GM11168 (cell line): ENCODE measurements at regions not wholly inside any gene's neighbourhood (a gene's known extent, or its start where the extent isn't known, plus 50 kb on each side); places are given as distances from the start of the nearest gene placed in this dataset.

Source experiments
- in situ Hi-C: fragments of 300-500 bp; cut with MboI; formaldehyde crosslinking; loops from one replicate; pipeline ENCODE4 v1.12.0; 2022; ENCODE audit warnings: low sequenced_read_pairs; ENCODE audit not compliant: unreplicated experiment

DNA sequence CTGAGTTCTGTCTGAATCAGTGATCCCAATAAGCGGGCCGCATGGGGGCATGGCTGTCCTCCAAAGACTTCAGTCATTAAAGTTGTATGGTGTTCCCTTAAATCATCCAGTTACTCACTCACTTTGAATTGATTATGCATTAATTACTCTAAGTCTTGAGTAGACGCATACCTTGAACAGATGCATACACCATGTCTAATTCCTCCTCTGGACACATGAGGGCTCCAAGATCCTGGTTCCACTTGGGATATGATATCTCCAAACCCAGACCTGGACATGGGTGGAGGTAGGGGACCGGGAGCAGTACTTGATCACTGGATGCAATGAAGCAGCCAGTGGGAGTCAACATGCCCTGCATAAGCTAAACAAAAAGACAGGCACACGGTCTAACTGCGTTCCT, 204.5 kb downstream of the FNDC1 start:
- in situ Hi-C loops = no loop called here

DNA sequence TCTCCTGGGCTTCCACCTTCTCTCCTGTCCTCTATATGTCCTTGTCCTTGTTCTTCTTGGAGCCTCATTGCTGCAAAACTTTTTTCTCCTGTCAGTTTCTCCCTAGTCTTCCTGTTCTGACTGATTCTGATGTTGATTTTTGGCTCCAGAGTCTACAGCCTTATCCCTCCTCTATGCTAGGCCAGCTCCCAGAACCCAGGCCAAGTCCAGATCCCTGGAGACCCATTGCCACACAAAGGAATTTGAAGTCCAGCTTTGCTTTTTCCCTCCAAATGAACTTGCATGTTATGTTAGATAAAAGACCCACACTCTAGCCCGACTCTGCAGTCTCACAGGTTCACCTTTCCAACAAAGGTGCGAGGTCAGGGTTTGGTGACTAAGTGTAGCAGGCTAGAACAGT, 203.1 kb downstream of the FNDC1 start:
- in situ Hi-C loops = no loop called here

DNA sequence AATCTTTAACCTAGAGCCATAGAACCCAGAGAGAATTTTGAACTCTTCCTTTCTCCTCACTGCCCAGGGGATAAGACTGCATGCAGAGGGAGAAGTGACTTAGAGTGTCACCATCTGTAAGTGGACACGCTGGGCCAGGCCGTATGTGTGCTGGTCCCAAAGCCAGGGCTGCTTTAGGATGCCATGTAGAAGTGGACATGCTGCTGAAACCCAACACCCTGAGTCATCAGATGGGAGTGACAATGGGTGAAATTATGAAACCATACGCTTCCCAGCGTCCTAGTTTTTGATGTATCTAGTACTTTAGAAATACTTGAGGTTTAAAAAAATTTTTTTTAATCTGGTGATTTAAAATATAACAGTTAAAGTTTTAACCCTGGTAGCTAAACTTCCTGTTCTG, 191.1 kb downstream of the FNDC1 start:
- in situ Hi-C loops = no loop called here

DNA sequence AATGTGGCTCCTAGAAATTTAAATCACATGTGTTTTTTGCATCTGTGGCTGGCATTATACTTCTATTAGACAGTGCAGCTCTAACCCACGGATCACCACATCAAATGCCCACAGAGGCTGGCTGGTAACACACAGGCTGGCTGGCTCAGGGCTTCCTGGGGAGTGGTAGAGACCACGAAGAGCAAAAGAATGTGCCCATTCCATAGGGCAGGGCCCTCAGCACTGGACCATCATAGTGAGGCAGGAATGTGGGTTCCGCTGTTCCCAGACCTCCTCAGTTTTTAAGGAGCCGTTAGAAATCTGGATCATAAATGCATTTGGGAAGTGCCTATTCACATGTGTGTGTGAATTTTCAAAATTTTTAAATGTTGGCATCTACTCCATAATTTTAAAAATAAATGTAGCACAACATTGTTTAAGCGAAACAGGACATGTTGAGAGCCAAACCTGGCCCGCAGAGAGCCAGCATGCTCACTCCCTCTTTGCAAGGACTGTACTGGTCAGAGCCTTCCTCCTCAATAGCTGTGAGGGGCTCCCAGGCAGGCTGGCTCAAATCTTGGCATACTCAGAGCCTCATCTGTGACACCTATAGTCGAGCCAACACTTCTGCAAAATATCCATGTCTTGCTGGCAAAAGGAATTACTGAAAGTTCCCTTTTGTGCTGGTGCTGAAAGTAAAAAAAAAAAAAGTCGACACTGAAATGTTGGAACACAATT, 190.5 kb downstream of the FNDC1 start:
- in situ Hi-C loops = no loop called here

DNA sequence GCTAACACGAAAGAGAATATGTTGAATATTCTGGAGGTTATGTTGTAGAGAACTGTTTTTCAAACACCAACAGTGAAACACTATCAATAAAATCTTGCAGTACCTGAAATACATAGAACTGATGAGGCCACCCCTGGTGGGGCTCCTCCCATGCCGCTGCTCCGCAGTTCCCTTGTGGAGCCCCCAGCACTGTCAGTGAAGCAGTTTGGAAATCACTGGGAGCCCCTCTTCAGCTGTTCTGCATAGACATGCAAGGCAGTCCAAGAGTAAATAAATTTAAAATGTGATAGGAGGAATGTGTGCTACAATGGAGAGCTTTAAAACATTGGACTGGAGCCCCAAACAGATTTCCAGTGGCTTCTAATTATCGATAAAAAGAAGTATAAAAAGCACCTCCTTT, 189.4 kb downstream of the FNDC1 start:
- in situ Hi-C loops = no loop called here

DNA sequence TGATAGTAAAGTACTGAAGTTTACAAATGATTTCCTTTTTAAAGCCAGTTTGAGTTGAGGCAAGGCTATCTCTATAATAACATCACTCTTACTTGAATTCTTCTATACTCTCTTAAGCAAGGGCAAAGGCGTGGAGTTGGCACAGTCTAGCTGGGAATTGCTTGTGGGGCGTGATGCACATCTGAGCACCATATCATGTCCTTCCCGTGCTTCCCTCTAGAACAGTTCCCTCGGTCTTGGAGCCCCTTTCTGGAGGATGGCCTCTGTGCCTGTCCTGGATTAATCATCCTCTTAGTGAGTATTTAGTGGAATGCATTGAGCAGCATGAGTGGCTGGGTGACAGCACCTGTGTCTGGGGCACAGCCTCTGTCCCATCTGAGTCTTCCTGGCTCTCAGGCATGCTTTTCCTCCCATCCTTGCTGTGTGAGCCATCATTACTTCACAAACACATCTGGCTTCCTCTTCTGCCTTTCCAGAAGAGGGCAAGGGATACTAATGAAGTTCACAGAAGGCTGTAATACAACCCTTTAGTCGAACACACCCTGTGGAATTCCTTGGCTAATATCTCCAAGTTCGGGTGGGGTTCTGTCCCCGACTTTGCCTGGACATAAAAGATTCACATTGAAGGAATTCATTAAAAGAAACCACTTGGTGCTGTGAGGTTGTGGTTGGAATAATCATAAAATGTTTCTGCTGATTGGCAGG, 188.2 kb downstream of the FNDC1 start:
- in situ Hi-C loops = no loop called here

DNA sequence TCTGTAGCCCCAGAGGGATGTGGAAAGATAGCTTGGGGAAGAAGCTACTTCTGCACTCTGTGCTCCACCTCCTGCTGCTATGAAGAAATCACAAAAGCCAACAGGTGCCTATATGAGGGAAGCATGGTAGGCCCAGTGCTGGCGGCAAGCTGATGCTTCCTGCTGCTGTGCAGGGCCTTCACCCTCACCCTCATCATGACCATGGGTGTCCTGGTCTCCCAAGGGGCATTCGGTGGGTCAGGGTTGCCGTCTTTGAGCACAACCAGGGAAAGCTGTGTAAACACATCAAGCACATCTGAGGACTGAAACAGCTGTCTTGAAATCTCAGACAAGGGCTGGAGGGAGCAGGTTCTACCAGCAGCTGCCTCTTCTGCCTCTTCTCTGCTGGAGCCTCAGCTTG, 184.0 kb downstream of the FNDC1 start:
- in situ Hi-C loops = no loop called here

DNA sequence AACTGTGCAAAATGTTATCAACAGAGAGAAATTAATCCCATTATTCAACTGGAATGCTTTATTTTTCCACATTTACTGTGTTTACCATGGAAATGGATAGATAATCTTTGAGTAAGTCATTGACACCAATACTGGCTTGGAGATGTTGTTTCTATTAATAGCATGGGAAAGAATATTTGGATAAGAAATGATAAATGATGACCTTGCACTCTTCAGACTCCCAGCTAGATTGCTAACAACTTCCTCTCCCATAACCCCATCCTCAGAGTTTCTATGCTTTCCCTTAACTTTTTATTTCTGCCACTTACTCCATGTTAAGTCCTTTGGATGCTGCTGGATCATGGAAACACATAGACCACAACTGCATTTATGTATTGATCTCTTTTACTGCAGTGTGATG, 182.5 kb downstream of the FNDC1 start:
- in situ Hi-C loops = no loop called here

DNA sequence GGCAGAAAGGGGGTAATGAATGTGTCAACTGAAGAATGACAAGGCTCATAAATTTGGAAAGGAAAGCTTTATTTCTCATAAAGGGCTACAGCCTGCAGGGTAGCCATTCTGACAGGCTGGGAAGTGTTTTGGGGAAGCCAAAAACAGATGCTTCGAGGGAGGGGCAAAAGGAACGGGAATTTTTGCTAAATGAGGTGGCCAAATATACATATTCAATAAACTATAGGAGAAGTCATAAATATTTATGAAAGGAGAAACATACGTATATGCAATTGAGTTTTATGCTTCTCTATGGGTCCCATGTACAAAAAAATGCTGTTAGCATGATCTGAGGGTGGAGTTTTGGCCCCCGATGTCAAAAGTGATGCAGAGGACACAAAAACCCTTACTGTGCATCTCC, 180.7 kb downstream of the FNDC1 start:
- in situ Hi-C loops = no loop called here

DNA sequence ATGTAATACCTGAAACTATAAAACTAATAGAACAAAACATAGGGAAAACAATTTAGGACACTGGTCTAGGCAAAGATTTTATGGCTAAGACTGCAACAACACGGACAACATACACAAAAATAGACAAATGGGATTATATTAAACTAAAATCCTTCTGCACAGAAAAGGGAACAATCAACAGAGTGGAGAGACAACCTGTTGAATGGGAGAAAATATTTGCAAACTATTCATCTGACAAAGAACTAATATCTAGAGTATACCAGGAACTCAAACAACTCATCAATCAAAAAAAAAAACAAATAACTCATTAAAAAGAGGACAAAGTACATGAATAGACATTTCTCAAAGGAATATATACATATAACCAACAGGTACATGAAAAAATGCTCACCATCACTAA, 174.5 kb downstream of the FNDC1 start:
- in situ Hi-C loops = no loop called here

DNA sequence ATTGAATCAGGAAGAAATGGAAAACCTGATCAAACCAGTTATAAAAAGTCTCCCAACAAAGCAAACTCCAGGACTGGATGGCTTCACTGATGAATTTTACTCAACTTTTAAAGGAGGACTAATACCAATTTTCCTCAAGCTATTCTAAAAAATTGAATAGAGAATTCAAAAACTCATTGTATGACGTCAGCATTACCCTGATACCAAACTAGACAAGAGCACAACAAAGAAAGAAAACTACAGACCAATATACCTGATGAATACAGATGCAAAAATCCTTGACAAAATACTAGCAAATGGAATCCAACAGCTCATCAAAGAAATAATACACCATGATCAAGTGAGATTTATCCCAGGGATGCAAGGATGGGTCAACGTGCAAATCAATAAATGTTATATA, 172.9 kb downstream of the FNDC1 start:
- in situ Hi-C loops = no loop called here

DNA sequence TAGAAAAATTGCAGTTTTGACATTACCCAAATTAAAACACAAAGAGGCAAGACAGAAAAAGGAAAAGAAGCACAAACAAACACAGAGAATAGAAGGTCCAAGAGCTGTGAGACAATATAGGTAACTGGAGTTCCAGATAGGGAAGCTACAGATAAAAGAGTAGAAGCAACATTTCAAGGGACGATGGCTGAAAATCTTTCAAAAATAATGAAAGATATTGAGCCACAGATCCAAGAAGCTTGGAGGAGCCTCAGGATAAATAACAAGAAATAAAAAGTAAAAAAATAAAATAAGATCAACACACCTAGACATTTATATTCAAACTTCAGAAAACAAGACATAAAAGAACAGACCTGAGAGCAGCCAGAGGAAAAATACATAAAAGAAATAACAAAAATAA, 164.9 kb downstream of the FNDC1 start:
- in situ Hi-C loops = no loop called here

DNA sequence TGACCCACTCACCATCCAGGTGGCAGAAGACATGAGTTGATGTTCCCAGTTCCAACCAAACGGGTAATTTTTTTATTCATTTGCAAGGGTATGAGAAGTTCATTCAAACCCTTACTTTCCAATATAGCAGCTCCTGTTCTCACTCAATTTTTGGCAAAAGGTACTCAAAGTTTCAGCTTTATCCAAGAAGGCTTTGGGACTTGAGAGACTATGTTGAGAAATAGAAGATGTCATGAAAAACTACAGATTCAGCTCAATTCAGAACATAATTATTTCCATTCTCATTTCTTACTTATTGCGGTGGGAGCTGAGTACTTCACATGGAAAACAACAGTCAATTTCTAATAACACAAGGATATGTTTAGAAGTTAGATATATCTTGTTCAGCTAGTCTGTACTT, 162.3 kb downstream of the FNDC1 start:
- in situ Hi-C loops = no loop called here

DNA sequence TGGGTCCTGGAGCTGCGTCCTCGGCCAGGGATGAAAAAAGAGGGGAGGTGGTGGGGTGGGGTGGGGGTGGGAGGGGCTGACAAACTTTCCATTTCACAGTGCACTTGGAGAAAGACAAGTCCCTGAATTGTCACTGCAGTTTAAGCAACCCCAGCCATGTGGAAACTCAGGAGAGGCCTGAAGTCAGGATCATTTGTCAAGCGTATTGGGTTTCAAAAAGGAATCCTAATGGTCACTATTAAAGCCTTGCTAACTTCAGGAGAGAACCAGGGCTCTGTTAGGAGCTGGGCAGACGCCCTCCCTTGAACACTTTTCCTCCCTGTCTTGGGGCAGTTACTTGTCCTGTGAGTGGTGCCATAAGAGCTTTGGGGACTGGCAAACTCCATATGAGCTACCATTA, 159.9 kb downstream of the FNDC1 start:
- in situ Hi-C loops = no loop called here

DNA sequence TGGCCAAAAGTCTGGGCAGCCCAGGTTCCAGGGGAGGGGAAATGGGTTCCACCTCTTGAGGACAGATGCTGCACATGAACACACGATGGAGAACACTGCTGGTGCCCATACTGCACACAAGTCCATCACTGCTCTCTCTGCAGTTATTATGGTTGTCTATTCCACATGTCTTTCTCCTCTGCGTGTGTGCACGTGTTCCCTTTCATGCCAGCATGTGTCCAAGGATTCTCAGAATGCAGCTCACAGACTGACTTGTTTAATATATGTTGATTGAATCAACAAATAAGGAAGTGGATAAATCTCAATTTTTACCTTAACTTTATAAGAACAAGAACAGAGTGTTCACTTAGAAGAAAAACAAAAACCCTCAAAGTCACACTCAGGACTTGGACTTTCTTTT, 158.9 kb downstream of the FNDC1 start:
- in situ Hi-C loops = no loop called here

DNA sequence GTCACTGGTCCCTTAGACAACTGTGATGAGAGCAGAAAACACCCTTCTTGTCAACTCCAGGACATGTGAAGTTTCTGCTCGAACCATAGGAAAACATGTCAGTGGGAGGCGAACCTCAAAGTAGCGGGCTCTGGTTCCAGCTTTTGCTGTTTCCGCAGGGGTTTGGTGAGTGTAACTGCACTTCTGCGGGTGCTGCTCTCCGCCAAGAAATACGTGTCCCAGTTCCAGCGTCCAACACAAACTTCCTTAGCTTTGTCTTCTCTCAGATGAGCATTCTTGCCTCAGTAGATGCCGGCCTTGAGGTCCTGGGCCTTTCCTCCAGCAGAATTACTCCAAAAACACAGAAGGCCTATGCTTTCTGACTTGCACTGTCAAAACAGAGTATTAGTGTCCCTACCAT, 156.3 kb downstream of the FNDC1 start:
- in situ Hi-C loops = no loop called here

DNA sequence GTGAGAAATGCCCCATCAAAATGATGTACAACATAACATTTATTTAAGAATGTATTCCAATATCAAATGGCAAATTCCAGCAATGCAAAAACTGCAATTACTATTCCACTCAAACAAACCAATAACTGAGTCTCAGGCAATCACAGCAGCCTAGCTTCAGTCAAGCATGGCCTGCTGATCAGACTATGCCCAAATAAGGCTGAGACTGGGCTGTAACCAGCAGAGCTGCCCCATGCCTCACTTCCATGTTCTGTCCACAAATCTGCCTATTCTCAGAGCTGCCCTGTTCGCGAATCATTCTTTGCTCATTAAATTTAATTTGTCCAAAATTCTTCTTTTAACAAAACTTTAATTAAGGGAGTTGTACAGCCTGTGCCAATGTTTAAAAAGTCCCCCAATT, 155.4 kb downstream of the FNDC1 start:
- in situ Hi-C loops = no loop called here
